ENCODE measurements at regions not wholly inside any gene's neighbourhood (a gene's known extent, or its start where the extent isn't known, plus 50 kb on each side); places are given as distances from the start of the nearest gene placed in this dataset.

DNA sequence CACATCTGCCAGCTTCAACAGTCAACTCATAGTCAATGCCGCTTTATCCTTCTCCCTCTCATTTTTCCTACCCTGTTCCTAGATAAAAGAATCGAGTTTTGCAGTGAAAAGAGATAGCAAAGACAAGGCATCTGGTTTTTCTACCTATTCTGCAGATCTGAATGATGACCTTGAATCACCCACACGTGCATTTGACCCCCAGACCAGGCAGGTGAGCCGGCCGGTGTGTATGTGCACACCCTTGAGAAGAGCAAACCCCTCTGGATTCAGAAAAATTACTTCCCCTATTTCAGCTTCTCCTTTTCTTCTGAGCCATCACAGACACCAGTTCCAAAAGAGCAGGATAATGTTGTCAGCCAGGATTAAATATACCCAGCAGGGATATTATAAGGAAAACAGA is 115.6 kb upstream of the ST6GAL2 start:
- Histone ChIP-seq H3K9ac (no peak overlapping the region), H4K20me1 (ENCODE audit: insufficient read depth) (no peaks in the 10 kb centered on the region), H3K27me3 (ENCODE audit: insufficient read depth, low read depth) (no peaks in the 10 kb centered on the region), H3K36me3 (ENCODE audit: insufficient read depth) (no peaks in the 10 kb centered on the region), H3K4me3 (IDR thresholded peaks at IDR 0.05; ENCODE audit: insufficient read depth, low read depth, low read length) (no peak overlapping the region), H3K4me2 (no peak overlapping the region), H3K79me2 (ENCODE audit: insufficient read depth, low read depth) (no peaks in the 10 kb centered on the region), H3K27ac (no peak overlapping the region), H2AFZ (ENCODE audit: low read depth) (no peak overlapping the region), H3K4me1 (ENCODE audit: low read depth, poor library complexity, severe bottlenecking) (no peaks in the 10 kb centered on the region)
- TF ChIP-seq, protein P1, sequence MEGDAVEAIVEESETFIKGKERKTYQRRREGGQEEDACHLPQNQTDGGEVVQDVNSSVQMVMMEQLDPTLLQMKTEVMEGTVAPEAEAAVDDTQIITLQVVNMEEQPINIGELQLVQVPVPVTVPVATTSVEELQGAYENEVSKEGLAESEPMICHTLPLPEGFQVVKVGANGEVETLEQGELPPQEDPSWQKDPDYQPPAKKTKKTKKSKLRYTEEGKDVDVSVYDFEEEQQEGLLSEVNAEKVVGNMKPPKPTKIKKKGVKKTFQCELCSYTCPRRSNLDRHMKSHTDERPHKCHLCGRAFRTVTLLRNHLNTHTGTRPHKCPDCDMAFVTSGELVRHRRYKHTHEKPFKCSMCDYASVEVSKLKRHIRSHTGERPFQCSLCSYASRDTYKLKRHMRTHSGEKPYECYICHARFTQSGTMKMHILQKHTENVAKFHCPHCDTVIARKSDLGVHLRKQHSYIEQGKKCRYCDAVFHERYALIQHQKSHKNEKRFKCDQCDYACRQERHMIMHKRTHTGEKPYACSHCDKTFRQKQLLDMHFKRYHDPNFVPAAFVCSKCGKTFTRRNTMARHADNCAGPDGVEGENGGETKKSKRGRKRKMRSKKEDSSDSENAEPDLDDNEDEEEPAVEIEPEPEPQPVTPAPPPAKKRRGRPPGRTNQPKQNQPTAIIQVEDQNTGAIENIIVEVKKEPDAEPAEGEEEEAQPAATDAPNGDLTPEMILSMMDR (conservative IDR thresholded peaks at IDR 0.05; ENCODE audit: low read depth, low read length): no peak

DNA sequence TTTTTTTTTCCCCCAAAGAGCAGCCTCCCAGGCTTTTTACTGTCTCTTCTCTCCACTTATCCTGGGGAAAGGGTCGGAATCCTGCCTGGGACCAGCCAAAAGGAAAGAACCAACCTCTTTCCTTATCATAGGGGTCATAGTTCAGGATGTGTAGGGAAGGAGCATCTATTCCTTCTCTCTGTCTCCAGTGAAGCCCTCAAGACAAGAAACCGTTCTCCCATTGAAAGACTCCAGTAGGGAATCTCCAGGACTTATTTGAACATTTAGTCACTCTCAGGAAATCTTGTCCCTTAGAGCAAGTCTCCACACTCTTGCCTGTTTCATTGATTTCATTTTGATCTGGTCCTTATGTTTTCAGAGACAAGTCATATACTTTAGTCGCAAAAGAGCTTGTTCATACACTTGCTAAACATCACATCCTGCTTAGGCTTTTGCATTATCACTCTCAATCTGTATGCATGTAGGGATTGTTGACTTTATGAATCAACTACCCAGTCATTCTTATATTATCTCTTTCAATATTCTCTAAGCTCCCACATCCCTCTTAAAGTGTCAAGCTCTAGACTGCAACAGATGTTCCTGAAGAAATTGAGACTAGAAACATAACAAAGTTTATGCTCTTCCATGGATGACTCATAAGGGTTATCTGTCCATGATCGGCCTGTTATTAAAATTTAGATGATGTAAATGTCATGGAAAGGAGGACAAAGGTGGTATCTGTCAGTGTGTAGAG is 116.2 kb upstream of the ST6GAL2 start:
- no peak overlapping the region for H3K4me3 ChIP-seq (IDR thresholded peaks at IDR 0.05; ENCODE audit: insufficient read depth, low read depth, low read length)
- no peaks in the 10 kb centered on the region for H3K79me2 ChIP-seq (ENCODE audit: insufficient read depth, low read depth)
- TF ChIP-seq, protein P1 (conservative IDR thresholded peaks at IDR 0.05; ENCODE audit: low read depth, low read length): no peak
- H2AFZ ChIP-seq (ENCODE audit: low read depth): no peak overlapping the region
- H3K9ac ChIP-seq: no peak overlapping the region
- no peaks in the 10 kb centered on the region for H4K20me1 ChIP-seq (ENCODE audit: insufficient read depth)
- H3K4me2 ChIP-seq: no peak overlapping the region
- no peaks in the 10 kb centered on the region for H3K36me3 ChIP-seq (ENCODE audit: insufficient read depth)
- no peaks in the 10 kb centered on the region for H3K4me1 ChIP-seq (ENCODE audit: low read depth, poor library complexity, severe bottlenecking)
- H3K27ac ChIP-seq: no peak overlapping the region
- no peaks in the 10 kb centered on the region for H3K27me3 ChIP-seq (ENCODE audit: insufficient read depth, low read depth)

DNA sequence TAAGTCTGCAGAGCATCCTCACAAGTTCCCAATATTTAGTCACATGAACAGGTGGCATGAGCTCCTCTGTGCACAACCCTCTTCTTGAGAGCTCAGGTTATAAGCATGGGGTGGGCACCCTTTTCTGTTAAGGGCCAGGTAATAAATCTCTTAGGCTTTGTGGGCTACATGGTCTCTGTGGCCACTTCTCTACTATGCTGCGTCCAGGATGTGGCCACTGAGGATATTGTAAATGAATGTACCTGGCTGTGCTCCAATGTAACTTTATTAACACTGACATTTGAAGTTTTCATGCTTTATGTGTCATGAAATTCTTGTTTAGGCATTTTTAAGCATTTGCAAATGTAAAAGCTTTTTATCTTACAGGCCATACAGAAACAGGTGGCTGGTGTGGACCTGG is 116.8 kb upstream of the ST6GAL2 start:
- Histone ChIP-seq H3K27ac (no peak overlapping the region), H3K4me1 (ENCODE audit: low read depth, poor library complexity, severe bottlenecking) (no peaks in the 10 kb centered on the region), H2AFZ (ENCODE audit: low read depth) (no peak overlapping the region), H3K9ac (no peak overlapping the region), H3K27me3 (ENCODE audit: insufficient read depth, low read depth) (no peaks in the 10 kb centered on the region), H4K20me1 (ENCODE audit: insufficient read depth) (no peaks in the 10 kb centered on the region), H3K4me3 (IDR thresholded peaks at IDR 0.05; ENCODE audit: insufficient read depth, low read depth, low read length) (no peak overlapping the region), H3K79me2 (ENCODE audit: insufficient read depth, low read depth) (no peaks in the 10 kb centered on the region), H3K4me2 (no peak overlapping the region), H3K36me3 (ENCODE audit: insufficient read depth) (no peaks in the 10 kb centered on the region)
- TF ChIP-seq, protein P1 (conservative IDR thresholded peaks at IDR 0.05; ENCODE audit: low read depth, low read length): no peak

DNA sequence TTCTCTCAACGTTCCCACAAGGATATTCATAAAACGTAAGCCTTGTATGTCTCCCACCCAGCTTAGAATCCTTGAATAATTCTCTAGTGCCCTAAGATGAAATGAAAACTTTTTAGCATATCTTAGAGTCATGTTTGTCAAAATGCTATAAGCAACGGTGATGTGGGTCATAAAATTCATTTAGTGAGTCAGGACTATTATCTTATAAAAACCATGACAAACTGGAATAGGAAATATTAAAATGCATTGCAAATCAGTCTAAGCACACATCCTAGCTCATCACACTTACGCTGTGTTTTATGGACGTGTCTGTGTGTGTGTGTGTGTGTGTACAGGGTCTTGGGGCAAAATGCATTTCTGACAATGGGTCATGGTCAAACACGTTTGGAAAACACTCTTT is 119.9 kb upstream of the ST6GAL2 start:
- Histone ChIP-seq H3K4me1 (ENCODE audit: low read depth, poor library complexity, severe bottlenecking) (no peaks in the 10 kb centered on the region), H3K27me3 (ENCODE audit: insufficient read depth, low read depth) (no peaks in the 10 kb centered on the region), H3K9ac (no peak overlapping the region), H3K4me3 (IDR thresholded peaks at IDR 0.05; ENCODE audit: insufficient read depth, low read depth, low read length) (no peak overlapping the region), H3K27ac (no peak overlapping the region), H2AFZ (ENCODE audit: low read depth) (no peak overlapping the region), H4K20me1 (ENCODE audit: insufficient read depth) (no peaks in the 10 kb centered on the region), H3K36me3 (ENCODE audit: insufficient read depth) (no peaks in the 10 kb centered on the region), H3K79me2 (ENCODE audit: insufficient read depth, low read depth) (no peaks in the 10 kb centered on the region), H3K4me2 (no peak overlapping the region)
- TF ChIP-seq, protein P1 (conservative IDR thresholded peaks at IDR 0.05; ENCODE audit: low read depth, low read length): no peak
